ENCODE measurements at regions not wholly inside any gene's neighbourhood (a gene's known extent, or its start where the extent isn't known, plus 50 kb on each side); places are given as distances from the start of the nearest gene placed in this dataset.

GRCh38 chr4:175374459-175374858 lies 437.6 kb downstream of the GPM6A start:
- no peak for DNase-seq (ENCODE audit: low read depth, low spot score)

- DNase-seq (ENCODE audit: low read depth, low spot score), result no peak
These were observed 435.6 kb downstream of the GPM6A start for GRCh38 chr4:175376287-175376977.

GRCh38 chr4:175377203-175377602 lies 434.9 kb downstream of the GPM6A start:
- DNase-seq (ENCODE audit: low read depth, low spot score), result no peak

- DNase-seq (ENCODE audit: low read depth, low spot score), result no peak
These were observed 433.7 kb downstream of the GPM6A start for GRCh38 chr4:175378372-175378771.

- no peak for DNase-seq (ENCODE audit: low read depth, low spot score)
These were observed 431.2 kb downstream of the GPM6A start for GRCh38 chr4:175380841-175381240.

GRCh38 chr4:175385797-175386196 lies 426.3 kb downstream of the GPM6A start:
- no peak for DNase-seq (ENCODE audit: low read depth, low spot score)

GRCh38 chr4:175386776-175387507 lies 425.1 kb downstream of the GPM6A start:
- no peak for DNase-seq (ENCODE audit: low read depth, low spot score)

GRCh38 chr4:175394208-175394607 lies 417.9 kb downstream of the GPM6A start:
- DNase-seq (ENCODE audit: low read depth, low spot score), result no peak

GRCh38 chr4:175405961-175406360 lies 406.1 kb downstream of the GPM6A start:
- no peak for DNase-seq (ENCODE audit: low read depth, low spot score)

- DNase-seq (ENCODE audit: low read depth, low spot score), result no peak
These were observed 404.1 kb downstream of the GPM6A start for GRCh38 chr4:175407926-175408325.

- no peak for DNase-seq (ENCODE audit: low read depth, low spot score)
These were observed 400.8 kb downstream of the GPM6A start for GRCh38 chr4:175411251-175411650.

GRCh38 chr4:175412161-175412560 lies 399.9 kb downstream of the GPM6A start:
- peak; percentile 11 for DNase-seq (ENCODE audit: low read depth, low spot score)

GRCh38 chr4:175412746-175413145 lies 399.3 kb downstream of the GPM6A start:
- DNase-seq (ENCODE audit: low read depth, low spot score), result peak; percentile 72

GRCh38 chr4:175413561-175413960 lies 398.5 kb downstream of the GPM6A start:
- DNase-seq (ENCODE audit: low read depth, low spot score), result peak; percentile 93

GRCh38 chr4:175414602-175415001 lies 397.5 kb downstream of the GPM6A start:
- DNase-seq (ENCODE audit: low read depth, low spot score), result no peak

GRCh38 chr4:175418516-175418915 lies 393.5 kb downstream of the GPM6A start:
- DNase-seq (ENCODE audit: low read depth, low spot score), result no peak

- DNase-seq (ENCODE audit: low read depth, low spot score), result peak; percentile 94
These were observed 392.8 kb downstream of the GPM6A start for GRCh38 chr4:175419236-175419718.

- peak; percentile 76 for DNase-seq (ENCODE audit: low read depth, low spot score)
These were observed 390.6 kb downstream of the GPM6A start for GRCh38 chr4:175421506-175421905.

GRCh38 chr4:175422331-175422730 lies 389.7 kb downstream of the GPM6A start:
- peak; percentile 79 for DNase-seq (ENCODE audit: low read depth, low spot score)

- peak; percentile 5 for DNase-seq (ENCODE audit: low read depth, low spot score)
These were observed 388.0 kb downstream of the GPM6A start for GRCh38 chr4:175424111-175424510.

- no peak for DNase-seq (ENCODE audit: low read depth, low spot score)
These were observed 384.3 kb downstream of the GPM6A start for GRCh38 chr4:175427751-175428150.

- no peak for DNase-seq (ENCODE audit: low read depth, low spot score)
These were observed 380.4 kb downstream of the GPM6A start for GRCh38 chr4:175431694-175432093.

GRCh38 chr4:175435381-175435783 lies 376.7 kb downstream of the GPM6A start:
- DNase-seq (ENCODE audit: low read depth, low spot score), result no peak
